ENCODE measurements at regions not wholly inside any gene's neighbourhood (a gene's known extent, or its start where the extent isn't known, plus 50 kb on each side); places are given as distances from the start of the nearest gene placed in this dataset.

DNA sequence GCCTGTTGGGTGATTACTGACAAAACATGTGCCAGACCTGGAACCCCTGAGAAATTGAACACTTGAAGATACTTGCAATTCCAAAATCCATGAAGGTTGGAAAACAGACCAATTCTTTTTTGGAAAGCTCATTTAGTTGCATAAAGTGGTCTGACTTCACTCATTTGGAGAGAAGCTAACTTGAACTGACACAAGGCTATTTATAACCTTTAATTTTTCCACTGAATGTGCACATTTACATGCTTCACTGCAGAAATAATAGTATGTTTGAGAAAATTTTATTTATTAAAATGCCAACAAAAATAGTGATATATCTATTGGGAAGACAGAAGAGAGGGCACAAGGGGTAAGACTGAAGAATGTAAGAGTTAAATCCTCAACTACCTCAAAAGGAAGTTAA, 92.1 kb downstream of the MOBP start:
- no peaks in the 10 kb centered on the region for H3K36me3 ChIP-seq (ENCODE audit: insufficient read depth)
- no peak overlapping the region for H3K4me2 ChIP-seq
- Mint-ChIP-seq H3K27me3 (ENCODE audit: insufficient read depth, low read depth, poor library complexity) (peaks cover 2% of the 10 kb centered on the region), H3K36me3 (ENCODE audit: low read depth) (no peaks in the 10 kb centered on the region; the same call in 2 of the 3 replicates), H3K9me3 (0 out of 3 replicates have a peak, but pooled peaks cover 4% of the 10 kb centered on the region), H3K4me3 (no peak overlapping the region), H3K4me1 (no peaks in the 10 kb centered on the region; the same call in 2 of the 3 replicates), H3K27ac (no peak overlapping the region)
- H3K79me2 ChIP-seq (replicated peaks; ENCODE audit: insufficient read depth) = no peaks in the 10 kb centered on the region
- H2AFZ ChIP-seq = no peak overlapping the region
- no peak for ATAC-seq
- DNase-seq (ENCODE audit: low spot score) = no peak
- TF ChIP-seq EZH2 (IDR thresholded peaks at IDR 0.05; ENCODE audit: low read depth, unreplicated experiment) = no peak
- TF ChIP-seq, protein P1, sequence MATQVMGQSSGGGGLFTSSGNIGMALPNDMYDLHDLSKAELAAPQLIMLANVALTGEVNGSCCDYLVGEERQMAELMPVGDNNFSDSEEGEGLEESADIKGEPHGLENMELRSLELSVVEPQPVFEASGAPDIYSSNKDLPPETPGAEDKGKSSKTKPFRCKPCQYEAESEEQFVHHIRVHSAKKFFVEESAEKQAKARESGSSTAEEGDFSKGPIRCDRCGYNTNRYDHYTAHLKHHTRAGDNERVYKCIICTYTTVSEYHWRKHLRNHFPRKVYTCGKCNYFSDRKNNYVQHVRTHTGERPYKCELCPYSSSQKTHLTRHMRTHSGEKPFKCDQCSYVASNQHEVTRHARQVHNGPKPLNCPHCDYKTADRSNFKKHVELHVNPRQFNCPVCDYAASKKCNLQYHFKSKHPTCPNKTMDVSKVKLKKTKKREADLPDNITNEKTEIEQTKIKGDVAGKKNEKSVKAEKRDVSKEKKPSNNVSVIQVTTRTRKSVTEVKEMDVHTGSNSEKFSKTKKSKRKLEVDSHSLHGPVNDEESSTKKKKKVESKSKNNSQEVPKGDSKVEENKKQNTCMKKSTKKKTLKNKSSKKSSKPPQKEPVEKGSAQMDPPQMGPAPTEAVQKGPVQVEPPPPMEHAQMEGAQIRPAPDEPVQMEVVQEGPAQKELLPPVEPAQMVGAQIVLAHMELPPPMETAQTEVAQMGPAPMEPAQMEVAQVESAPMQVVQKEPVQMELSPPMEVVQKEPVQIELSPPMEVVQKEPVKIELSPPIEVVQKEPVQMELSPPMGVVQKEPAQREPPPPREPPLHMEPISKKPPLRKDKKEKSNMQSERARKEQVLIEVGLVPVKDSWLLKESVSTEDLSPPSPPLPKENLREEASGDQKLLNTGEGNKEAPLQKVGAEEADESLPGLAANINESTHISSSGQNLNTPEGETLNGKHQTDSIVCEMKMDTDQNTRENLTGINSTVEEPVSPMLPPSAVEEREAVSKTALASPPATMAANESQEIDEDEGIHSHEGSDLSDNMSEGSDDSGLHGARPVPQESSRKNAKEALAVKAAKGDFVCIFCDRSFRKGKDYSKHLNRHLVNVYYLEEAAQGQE (IDR thresholded peaks at IDR 0.05; ENCODE audit: unreplicated experiment) = no peak
- TF ChIP-seq, protein P2, sequence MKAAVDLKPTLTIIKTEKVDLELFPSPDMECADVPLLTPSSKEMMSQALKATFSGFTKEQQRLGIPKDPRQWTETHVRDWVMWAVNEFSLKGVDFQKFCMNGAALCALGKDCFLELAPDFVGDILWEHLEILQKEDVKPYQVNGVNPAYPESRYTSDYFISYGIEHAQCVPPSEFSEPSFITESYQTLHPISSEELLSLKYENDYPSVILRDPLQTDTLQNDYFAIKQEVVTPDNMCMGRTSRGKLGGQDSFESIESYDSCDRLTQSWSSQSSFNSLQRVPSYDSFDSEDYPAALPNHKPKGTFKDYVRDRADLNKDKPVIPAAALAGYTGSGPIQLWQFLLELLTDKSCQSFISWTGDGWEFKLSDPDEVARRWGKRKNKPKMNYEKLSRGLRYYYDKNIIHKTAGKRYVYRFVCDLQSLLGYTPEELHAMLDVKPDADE (IDR thresholded peaks at IDR 0.05) = no peak
- TF ChIP-seq CREB1 (CRISPR knock-in tag; IDR thresholded peaks at IDR 0.05; ENCODE audit: low read depth) = no peak
- TF ChIP-seq, protein P3, sequence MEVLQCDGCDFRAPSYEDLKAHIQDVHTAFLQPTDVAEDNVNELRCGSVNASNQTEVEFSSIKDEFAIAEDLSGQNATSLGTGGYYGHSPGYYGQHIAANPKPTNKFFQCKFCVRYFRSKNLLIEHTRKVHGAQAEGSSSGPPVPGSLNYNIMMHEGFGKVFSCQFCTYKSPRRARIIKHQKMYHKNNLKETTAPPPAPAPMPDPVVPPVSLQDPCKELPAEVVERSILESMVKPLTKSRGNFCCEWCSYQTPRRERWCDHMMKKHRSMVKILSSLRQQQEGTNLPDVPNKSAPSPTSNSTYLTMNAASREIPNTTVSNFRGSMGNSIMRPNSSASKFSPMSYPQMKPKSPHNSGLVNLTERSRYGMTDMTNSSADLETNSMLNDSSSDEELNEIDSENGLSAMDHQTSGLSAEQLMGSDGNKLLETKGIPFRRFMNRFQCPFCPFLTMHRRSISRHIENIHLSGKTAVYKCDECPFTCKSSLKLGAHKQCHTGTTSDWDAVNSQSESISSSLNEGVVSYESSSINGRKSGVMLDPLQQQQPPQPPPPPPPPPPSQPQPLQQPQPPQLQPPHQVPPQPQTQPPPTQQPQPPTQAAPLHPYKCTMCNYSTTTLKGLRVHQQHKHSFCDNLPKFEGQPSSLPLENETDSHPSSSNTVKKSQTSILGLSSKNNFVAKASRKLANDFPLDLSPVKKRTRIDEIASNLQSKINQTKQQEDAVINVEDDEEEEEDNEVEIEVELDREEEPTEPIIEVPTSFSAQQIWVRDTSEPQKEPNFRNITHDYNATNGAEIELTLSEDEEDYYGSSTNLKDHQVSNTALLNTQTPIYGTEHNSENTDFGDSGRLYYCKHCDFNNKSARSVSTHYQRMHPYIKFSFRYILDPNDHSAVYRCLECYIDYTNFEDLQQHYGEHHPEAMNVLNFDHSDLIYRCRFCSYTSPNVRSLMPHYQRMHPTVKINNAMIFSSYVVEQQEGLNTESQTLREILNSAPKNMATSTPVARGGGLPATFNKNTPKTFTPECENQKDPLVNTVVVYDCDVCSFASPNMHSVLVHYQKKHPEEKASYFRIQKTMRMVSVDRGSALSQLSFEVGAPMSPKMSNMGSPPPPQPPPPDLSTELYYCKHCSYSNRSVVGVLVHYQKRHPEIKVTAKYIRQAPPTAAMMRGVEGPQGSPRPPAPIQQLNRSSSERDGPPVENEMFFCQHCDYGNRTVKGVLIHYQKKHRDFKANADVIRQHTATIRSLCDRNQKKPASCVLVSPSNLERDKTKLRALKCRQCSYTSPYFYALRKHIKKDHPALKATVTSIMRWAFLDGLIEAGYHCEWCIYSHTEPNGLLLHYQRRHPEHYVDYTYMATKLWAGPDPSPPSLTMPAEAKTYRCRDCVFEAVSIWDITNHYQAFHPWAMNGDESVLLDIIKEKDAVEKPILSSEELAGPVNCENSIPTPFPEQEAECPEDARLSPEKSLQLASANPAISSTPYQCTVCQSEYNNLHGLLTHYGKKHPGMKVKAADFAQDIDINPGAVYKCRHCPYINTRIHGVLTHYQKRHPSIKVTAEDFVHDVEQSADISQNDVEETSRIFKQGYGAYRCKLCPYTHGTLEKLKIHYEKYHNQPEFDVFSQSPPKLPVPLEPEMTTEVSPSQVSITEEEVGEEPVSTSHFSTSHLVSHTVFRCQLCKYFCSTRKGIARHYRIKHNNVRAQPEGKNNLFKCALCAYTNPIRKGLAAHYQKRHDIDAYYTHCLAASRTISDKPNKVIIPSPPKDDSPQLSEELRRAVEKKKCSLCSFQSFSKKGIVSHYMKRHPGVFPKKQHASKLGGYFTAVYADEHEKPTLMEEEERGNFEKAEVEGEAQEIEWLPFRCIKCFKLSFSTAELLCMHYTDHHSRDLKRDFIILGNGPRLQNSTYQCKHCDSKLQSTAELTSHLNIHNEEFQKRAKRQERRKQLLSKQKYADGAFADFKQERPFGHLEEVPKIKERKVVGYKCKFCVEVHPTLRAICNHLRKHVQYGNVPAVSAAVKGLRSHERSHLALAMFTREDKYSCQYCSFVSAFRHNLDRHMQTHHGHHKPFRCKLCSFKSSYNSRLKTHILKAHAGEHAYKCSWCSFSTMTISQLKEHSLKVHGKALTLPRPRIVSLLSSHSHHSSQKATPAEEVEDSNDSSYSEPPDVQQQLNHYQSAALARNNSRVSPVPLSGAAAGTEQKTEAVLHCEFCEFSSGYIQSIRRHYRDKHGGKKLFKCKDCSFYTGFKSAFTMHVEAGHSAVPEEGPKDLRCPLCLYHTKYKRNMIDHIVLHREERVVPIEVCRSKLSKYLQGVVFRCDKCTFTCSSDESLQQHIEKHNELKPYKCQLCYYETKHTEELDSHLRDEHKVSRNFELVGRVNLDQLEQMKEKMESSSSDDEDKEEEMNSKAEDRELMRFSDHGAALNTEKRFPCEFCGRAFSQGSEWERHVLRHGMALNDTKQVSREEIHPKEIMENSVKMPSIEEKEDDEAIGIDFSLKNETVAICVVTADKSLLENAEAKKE (CRISPR knock-in tag; IDR thresholded peaks at IDR 0.05) = no peak
- TF ChIP-seq EZH2phosphoT487 (IDR thresholded peaks at IDR 0.05; ENCODE audit: unreplicated experiment) = no peak
- TF ChIP-seq, protein P4, sequence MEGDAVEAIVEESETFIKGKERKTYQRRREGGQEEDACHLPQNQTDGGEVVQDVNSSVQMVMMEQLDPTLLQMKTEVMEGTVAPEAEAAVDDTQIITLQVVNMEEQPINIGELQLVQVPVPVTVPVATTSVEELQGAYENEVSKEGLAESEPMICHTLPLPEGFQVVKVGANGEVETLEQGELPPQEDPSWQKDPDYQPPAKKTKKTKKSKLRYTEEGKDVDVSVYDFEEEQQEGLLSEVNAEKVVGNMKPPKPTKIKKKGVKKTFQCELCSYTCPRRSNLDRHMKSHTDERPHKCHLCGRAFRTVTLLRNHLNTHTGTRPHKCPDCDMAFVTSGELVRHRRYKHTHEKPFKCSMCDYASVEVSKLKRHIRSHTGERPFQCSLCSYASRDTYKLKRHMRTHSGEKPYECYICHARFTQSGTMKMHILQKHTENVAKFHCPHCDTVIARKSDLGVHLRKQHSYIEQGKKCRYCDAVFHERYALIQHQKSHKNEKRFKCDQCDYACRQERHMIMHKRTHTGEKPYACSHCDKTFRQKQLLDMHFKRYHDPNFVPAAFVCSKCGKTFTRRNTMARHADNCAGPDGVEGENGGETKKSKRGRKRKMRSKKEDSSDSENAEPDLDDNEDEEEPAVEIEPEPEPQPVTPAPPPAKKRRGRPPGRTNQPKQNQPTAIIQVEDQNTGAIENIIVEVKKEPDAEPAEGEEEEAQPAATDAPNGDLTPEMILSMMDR (conservative IDR thresholded peaks at IDR 0.05; ENCODE audit: low read depth in 2 of 2) = no peak
- TF ChIP-seq STAT1 (IDR thresholded peaks at IDR 0.05; ENCODE audit: unreplicated experiment) = no peak
- no peak for TF ChIP-seq ZNF114 (CRISPR knock-in tag; IDR thresholded peaks at IDR 0.05)
- TF ChIP-seq JUNB (IDR thresholded peaks at IDR 0.05; ENCODE audit: unreplicated experiment) = no peak
- TF ChIP-seq NANOG (IDR thresholded peaks at IDR 0.05; ENCODE audit: borderline replicate concordance) = no peak
- no peak for TF ChIP-seq POLR2AphosphoS5 (IDR thresholded peaks at IDR 0.05; ENCODE audit: low read depth)
- TF ChIP-seq ZNF331 (CRISPR knock-in tag; IDR thresholded peaks at IDR 0.05; ENCODE audit: low read depth) = no peak
- no peaks in the 10 kb centered on the region for H3F3A ChIP-seq (replicated peaks; ENCODE audit: low read depth)
- no peak overlapping the region for H3K27ac ChIP-seq (ENCODE audit: low read depth)
- H3K4me1 ChIP-seq (ENCODE audit: insufficient read depth) = no peaks in the 10 kb centered on the region
- no peaks in the 10 kb centered on the region for H4K20me1 ChIP-seq (replicated peaks; ENCODE audit: insufficient read depth)
- H3K9me2 ChIP-seq (ENCODE audit: insufficient read depth) = no peaks in the 10 kb centered on the region
- H3K4me3 ChIP-seq = no peak overlapping the region
- no peaks in the 10 kb centered on the region for H3K27me3 ChIP-seq (ENCODE audit: insufficient read depth)

Data from GM23338 (cell line).